H1 (cell line): ENCODE measurements at regions not wholly inside any gene's neighbourhood (a gene's known extent, or its start where the extent isn't known, plus 50 kb on each side); places are given as distances from the start of the nearest gene placed in this dataset.

Source experiments
- FOSL1 ChIP-seq: IDR thresholded peaks from 2 replicates; pipeline ENCODE4 v1.6.1; 2011; ENCODE audit warnings: mild to moderate bottlenecking, low read depth, low read length, moderate library complexity; ENCODE audit not compliant: insufficient read depth
- RFX5 ChIP-seq: IDR thresholded peaks from 2 replicates; pipeline ENCODE4 v1.6.1; 2011; ENCODE audit warnings: low read depth, low read length, improper control_type of control experiment, borderline replicate concordance
- SIN3A ChIP-seq, 2 experiments: IDR thresholded peaks in 1 of 2; conservative IDR thresholded peaks in 1 of 2; 2 replicates each; pipeline ENCODE4 v1.6.1; 2011 to 2012; ENCODE audit warnings: low read length in 2 of 2, improper control_type of control experiment in 1 of 2, low read depth in 1 of 2, mild to moderate bottlenecking in 1 of 2
- TBP ChIP-seq: IDR thresholded peaks from 2 replicates; pipeline ENCODE4 v1.6.1; 2011; ENCODE audit warnings: low read depth, low read length, improper control_type of control experiment

- TF ChIP-seq FOSL1, result no peak
- no peak for TF ChIP-seq RFX5
- TF ChIP-seq TBP, result no peak
- no peak for TF ChIP-seq SIN3A (conservative IDR thresholded peaks at IDR 0.05 in 1 of 2, IDR thresholded peaks at IDR 0.05 in 1 of 2; ENCODE audit: low read depth in 1 of 2, low read length in 2 of 2)
Measured at GRCh38 chrX:128165884-128166408, 113.7 kb upstream of the ACTRT1 start (continued).
